GM12872 (cell line): ENCODE measurements at regions not wholly inside any gene's neighbourhood (a gene's known extent, or its start where the extent isn't known, plus 50 kb on each side); places are given as distances from the start of the nearest gene placed in this dataset.

ENCODE experiments used
- TF ChIP-seq, protein P1 (sequence below): IDR thresholded peaks from 3 replicates; pipeline ENCODE4 v1.5.1; 2011; ENCODE audit warnings: low read depth, mild to moderate bottlenecking, low read length, moderate library complexity; ENCODE audit not compliant: insufficient read depth

DNA sequence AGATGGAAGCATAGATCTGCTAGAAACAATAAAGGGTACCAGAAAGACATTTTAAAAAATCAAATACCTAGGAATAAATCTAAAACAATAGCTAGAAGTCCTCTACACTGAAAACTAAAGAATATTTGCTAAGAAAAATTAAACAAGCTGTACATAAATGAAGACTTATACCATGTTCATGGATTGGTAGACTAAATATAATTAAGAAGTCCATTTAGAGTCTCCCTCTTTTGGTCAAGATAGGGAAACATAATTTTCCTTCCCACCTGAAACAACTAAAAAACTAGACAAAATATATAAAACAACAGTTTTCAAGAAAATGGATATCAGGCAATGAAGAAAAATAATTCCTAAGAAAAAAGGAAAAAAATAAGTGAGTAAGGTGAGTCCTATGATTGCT, 120.0 kb upstream of the TAB2 start:
- TF ChIP-seq, protein P1, sequence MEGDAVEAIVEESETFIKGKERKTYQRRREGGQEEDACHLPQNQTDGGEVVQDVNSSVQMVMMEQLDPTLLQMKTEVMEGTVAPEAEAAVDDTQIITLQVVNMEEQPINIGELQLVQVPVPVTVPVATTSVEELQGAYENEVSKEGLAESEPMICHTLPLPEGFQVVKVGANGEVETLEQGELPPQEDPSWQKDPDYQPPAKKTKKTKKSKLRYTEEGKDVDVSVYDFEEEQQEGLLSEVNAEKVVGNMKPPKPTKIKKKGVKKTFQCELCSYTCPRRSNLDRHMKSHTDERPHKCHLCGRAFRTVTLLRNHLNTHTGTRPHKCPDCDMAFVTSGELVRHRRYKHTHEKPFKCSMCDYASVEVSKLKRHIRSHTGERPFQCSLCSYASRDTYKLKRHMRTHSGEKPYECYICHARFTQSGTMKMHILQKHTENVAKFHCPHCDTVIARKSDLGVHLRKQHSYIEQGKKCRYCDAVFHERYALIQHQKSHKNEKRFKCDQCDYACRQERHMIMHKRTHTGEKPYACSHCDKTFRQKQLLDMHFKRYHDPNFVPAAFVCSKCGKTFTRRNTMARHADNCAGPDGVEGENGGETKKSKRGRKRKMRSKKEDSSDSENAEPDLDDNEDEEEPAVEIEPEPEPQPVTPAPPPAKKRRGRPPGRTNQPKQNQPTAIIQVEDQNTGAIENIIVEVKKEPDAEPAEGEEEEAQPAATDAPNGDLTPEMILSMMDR = no peak

DNA sequence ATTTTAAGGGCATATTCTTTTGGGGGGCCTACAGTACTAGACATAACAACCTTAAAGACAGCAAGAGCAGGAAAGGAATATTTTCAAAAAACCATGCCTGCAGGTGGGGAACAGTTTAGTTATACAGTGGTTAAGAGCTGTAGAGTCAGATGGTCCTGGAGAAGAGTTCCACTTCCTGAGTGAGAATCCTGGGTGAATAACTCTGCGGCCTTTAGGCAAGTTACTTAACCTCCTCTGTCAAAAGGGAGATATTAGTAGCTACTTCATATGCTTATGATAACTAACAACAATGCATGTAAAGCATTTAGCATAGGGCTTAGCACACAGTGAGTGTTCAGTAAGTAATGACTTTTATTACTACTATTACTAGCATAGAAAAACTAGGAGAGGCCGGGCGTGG, 119.2 kb upstream of the TAB2 start:
- TF ChIP-seq, protein P1 = no peak

DNA sequence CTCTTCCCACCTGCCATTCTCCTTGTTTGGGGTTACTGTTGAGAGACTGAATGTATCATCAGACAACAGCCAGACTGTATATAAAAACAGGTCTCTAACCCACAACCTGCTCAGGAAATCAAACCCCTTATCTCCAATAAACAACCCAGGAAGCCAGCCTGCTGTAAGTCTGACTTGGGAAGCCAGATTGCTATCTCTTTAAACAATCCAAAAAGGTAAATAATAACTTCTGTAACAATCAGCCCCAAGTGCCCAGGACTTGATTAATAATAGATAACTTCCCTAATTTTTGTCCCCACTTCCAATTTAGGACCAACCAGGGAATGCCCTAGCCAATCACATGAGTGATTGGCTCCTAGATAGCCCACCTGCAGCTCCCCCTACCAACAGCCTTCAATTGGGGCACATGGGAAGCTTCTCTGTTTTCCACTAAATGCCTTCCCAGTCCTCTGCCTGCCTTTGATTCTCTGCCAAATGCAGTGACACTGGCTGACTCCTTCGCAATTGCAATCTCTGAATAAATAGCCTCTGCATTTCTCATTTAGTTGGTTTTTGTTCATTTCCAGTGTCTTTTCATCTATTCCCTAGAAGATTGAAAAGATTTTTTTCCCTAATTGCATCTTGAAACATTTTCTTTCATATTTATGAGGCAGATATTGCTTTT, 117.1 kb upstream of the TAB2 start:
- TF ChIP-seq, protein P1 = no peak

DNA sequence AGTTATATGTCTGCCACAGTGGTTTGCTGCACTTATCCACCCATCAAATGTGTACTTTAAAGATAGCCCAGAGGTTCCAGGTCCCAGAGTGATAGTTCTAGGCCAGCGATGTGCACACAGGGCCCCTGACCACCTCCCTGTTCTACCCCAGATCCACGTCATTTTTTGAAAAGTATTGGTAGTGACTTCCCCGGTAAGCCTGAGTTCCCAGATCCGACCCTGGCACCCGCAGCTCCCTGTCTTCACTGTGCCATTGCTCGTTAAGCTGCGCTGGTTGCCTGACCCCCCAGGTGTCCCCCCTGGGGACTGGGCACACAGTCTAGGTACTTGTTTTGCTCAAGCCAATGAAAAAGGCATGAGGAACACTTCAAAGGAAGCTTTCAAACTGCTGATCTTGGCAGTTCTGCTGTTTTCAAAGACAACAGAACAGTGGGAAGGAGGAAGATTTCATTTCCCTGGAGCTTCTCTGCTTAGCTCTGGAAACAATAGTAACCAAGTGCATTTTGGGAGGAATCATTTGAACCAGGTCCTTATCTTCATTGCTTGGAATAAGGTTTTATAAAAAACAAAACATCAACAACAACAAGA, 116.3 kb upstream of the TAB2 start:
- TF ChIP-seq, protein P1 = no peak

DNA sequence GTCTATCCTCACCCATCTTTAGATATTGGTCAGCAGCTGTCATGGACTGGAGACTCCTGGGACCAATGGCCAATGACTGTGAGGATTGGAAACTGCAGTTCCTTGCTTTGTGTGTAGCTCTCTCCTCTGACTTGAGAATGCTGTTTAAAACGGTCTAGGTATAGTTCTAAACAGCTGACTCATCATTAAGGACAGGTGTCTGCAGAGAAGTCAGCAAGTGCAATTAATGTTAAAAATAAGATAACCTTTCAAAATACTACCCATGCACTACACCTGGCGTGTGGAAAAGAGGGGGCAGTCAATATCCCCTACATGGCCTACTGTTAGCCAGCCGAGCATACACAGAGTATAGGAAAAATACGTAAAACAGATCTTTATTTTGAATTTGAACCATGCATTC, 115.4 kb upstream of the TAB2 start:
- TF ChIP-seq, protein P1 = no peak

DNA sequence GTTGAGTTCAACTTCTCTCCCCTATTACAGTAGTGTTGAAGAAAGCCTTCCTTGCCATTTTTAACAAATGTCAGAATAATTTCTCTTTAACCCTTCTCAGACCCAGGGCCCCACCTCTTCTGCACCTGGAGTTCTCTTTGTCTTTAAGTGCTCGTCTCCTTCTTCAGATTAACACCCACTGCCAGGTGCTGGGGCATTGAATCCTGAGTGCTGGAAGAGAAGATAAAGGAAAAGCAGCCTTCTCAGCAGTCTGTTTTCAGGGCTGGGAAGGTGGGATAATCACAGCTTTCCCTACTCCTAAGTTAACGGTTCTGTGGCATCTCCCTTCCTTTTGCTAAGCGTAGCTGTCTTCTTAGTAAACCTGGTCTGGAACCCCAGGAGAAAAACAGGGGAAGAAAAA, 114.6 kb upstream of the TAB2 start:
- TF ChIP-seq, protein P1 = no peak

DNA sequence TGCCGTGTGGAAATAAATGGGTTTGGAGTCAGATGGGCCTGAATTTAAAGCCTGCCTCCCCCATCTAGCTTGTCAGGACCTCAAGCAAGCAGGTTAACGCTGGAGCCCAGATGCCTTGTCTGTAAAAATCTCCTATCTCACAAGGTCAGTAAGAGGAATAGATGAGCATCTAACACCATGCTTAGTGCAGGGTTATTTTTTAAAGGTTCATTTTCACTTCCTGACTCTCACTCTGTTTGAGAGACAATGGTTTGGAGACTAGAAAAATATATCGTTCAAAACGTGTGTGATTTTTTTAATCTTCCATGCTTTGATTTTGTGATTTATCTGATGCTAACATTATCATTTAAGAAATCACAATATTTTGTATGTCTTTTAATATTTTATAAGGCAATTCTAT, 114.0 kb upstream of the TAB2 start:
- TF ChIP-seq, protein P1 = no peak
